Karpas-422 (cell line): ENCODE measurements at regions not wholly inside any gene's neighbourhood (a gene's known extent, or its start where the extent isn't known, plus 50 kb on each side); places are given as distances from the start of the nearest gene placed in this dataset.

Source experiments
- DNase-seq: peaks from one replicate; pipeline ENCODE4 v3.0.0-alpha.2; 2015
- H2AFZ ChIP-seq: fragments of 200-600 bp; sonication (generic); 2 replicates; pipeline ENCODE4 v1.6.1; 2014; ENCODE audit warnings: antibody characterized with exemption, low read length, mixed read lengths
- H3K27ac ChIP-seq: fragments of 200-600 bp; sonication (generic); 2 replicates; pipeline ENCODE4 v1.5.1; 2014; ENCODE audit warnings: mild to moderate bottlenecking, low read length, moderate library complexity
- H3K27me3 ChIP-seq: fragments of 200-600 bp; sonication (generic); 2 replicates; pipeline ENCODE4 v1.6.1; 2014; ENCODE audit warnings: low read length, mixed read lengths
- H3K36me3 ChIP-seq: fragments of 200-600 bp; sonication (generic); 2 replicates; pipeline ENCODE4 v1.6.1; 2014; ENCODE audit warnings: low read length, mixed read lengths; ENCODE audit not compliant: insufficient read depth
- H3K4me1 ChIP-seq: fragments of 200-600 bp; sonication (generic); 2 replicates; pipeline ENCODE4 v1.6.1; 2014; ENCODE audit warnings: mild to moderate bottlenecking, low read length, mixed read lengths
- H3K4me2 ChIP-seq: fragments of 200-600 bp; sonication (generic); 2 replicates; pipeline ENCODE4 v1.6.1; 2014; ENCODE audit warnings: low read length, low read depth, mild to moderate bottlenecking; ENCODE audit not compliant: poor library complexity, severe bottlenecking
- H3K4me3 ChIP-seq: fragments of 200-600 bp; sonication (generic); 2 replicates; pipeline ENCODE4 v1.5.1; 2014; ENCODE audit warnings: mild to moderate bottlenecking, antibody characterized with exemption, low read length, mixed read lengths
- H3K79me2 ChIP-seq: fragments of 200-600 bp; sonication (generic); 2 replicates; pipeline ENCODE4 v1.6.1; 2014; ENCODE audit warnings: mild to moderate bottlenecking, low read length, mixed read lengths
- H3K9ac ChIP-seq: fragments of 200-600 bp; sonication (generic); 2 replicates; pipeline ENCODE4 v1.6.0; 2014; ENCODE audit warnings: low read length
- H3K9me2 ChIP-seq: fragments of 200-600 bp; sonication (generic), shearing (Covaris generic); replicated peaks from 2 replicates; pipeline ENCODE4 v1.6.0; 2014; ENCODE audit warnings: mild to moderate bottlenecking, low read length, moderate library complexity; ENCODE audit not compliant: insufficient read depth
- H3K9me3 ChIP-seq: fragments of 300-700, 200-600 bp; sonication (generic); 2 replicates; pipeline ENCODE4 v1.6.1; 2014; ENCODE audit warnings: low read length, mixed read lengths
- H4K20me1 ChIP-seq: fragments of 200-600 bp; sonication (generic); 2 replicates; pipeline ENCODE4 v1.6.1; 2014; ENCODE audit warnings: mild to moderate bottlenecking, antibody characterized with exemption, low read length, low read depth; ENCODE audit not compliant: insufficient read depth

DNA sequence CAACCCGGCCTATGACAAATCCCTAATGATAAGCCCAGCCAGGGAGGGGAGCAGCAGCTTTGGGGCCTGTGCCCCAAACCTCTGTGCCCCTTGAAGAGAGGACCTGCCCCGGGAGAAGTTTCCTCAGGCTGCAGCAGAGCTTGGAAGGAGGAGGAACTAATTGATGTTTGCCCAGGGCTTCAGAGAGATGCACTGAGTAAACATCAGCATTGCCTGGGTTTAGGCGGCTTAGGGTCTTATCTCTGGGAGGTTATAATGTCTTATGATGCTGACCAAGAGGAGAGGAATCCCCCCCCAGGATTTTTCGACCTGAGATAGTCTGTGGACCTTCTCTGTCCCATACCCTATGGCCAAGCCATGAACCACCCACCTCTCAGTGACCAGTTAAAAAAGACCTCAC, 148.7 kb upstream of the SDK2 start:
- H3K36me3 ChIP-seq = no peaks in the 10 kb centered on the region
- no peaks in the 10 kb centered on the region for H3K9me2 ChIP-seq
- H3K9me3 ChIP-seq = no peaks in the 10 kb centered on the region
- H2AFZ ChIP-seq = no peak overlapping the region
- no peaks in the 10 kb centered on the region for H3K4me1 ChIP-seq
- H3K4me3 ChIP-seq = no peak overlapping the region
- DNase-seq = no peak
- no peak overlapping the region for H3K9ac ChIP-seq
- H4K20me1 ChIP-seq = no peaks in the 10 kb centered on the region
- H3K27me3 ChIP-seq = no peaks in the 10 kb centered on the region
- no peaks in the 10 kb centered on the region for H3K79me2 ChIP-seq
- no peak overlapping the region for H3K4me2 ChIP-seq
- no peak overlapping the region for H3K27ac ChIP-seq

DNA sequence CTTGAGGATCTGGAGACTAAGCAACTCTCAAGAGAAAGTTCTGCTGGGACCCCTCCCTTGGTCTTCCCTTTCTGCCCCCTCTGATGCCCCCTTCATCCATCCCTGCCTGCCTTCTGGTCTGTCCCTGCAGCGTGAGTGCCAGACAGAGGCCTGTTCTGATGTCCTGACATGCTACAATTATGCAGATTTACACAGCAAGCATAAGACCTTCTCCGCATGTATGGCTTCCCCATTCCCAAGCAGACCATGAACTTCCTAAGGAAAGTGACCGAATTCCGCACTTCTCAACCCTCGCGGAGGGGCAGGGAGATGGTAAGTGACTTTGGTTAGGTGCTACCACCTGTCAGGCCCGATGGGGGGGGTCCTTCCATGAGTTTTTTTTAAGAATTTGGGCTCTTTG, 150.1 kb upstream of the SDK2 start:
- no peaks in the 10 kb centered on the region for H3K27me3 ChIP-seq
- H3K4me2 ChIP-seq = no peak overlapping the region
- no peak overlapping the region for H3K27ac ChIP-seq
- H4K20me1 ChIP-seq = no peaks in the 10 kb centered on the region
- H3K79me2 ChIP-seq = no peaks in the 10 kb centered on the region
- no peaks in the 10 kb centered on the region for H3K9me3 ChIP-seq
- DNase-seq = no peak
- no peaks in the 10 kb centered on the region for H3K4me1 ChIP-seq
- H3K9ac ChIP-seq = no peak overlapping the region
- H3K36me3 ChIP-seq = no peaks in the 10 kb centered on the region
- no peak overlapping the region for H3K4me3 ChIP-seq
- no peak overlapping the region for H2AFZ ChIP-seq
- no peaks in the 10 kb centered on the region for H3K9me2 ChIP-seq

DNA sequence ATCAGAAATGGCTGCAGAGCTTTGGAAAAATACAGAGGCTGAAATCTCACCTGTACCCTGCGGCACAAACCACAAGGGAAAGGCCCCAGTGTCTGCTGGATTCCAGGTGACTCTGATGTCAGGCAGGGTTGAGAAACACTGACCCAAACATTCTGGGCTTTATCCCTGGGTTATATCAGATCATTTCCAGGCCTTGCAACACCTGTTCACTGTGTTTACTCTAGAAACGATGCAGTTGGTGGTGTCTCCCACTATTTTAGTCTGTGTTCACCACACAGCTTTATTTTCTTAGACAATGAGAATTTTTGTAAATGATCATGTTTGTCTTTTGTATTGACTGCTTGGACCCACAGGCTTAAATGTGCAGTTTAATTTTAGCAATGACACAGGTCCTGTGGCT, 151.5 kb upstream of the SDK2 start:
- no peaks in the 10 kb centered on the region for H3K9me2 ChIP-seq
- no peaks in the 10 kb centered on the region for H3K9me3 ChIP-seq
- no peaks in the 10 kb centered on the region for H3K79me2 ChIP-seq
- no peak overlapping the region for H3K27ac ChIP-seq
- H4K20me1 ChIP-seq = no peaks in the 10 kb centered on the region
- no peaks in the 10 kb centered on the region for H3K4me1 ChIP-seq
- no peak for DNase-seq
- H3K4me3 ChIP-seq = no peak overlapping the region
- H3K36me3 ChIP-seq = no peaks in the 10 kb centered on the region
- no peak overlapping the region for H2AFZ ChIP-seq
- no peaks in the 10 kb centered on the region for H3K27me3 ChIP-seq
- H3K9ac ChIP-seq = no peak overlapping the region
- no peak overlapping the region for H3K4me2 ChIP-seq

DNA sequence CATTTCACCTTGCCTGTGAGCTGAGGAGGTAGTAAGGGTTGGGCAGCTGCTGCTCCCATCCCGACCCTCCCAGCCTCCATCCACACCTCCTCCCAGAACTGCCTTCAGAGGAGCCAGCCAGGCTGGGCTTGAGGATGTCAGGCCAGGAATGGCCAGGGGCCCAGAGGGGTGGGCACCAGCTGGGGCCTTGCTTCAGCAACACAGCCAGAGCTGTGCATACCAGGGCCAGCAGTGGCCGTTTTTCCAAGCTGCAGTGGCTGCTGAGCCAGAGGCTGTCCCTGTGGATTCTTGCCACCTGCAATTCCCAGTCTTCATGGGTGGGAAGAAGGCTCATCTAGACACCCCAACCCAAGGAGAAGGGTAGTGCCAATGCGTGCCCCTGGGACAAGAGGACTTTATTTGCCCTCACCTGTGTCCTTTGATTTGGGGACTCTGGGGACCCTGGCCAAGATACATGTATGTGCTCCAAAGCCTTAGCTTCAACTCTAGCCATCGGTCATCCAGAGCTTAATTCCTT, 153.4 kb upstream of the SDK2 start:
- Histone ChIP-seq H3K4me3 (no peak overlapping the region), H3K9ac (no peak overlapping the region), H3K9me3 (no peaks in the 10 kb centered on the region)

DNA sequence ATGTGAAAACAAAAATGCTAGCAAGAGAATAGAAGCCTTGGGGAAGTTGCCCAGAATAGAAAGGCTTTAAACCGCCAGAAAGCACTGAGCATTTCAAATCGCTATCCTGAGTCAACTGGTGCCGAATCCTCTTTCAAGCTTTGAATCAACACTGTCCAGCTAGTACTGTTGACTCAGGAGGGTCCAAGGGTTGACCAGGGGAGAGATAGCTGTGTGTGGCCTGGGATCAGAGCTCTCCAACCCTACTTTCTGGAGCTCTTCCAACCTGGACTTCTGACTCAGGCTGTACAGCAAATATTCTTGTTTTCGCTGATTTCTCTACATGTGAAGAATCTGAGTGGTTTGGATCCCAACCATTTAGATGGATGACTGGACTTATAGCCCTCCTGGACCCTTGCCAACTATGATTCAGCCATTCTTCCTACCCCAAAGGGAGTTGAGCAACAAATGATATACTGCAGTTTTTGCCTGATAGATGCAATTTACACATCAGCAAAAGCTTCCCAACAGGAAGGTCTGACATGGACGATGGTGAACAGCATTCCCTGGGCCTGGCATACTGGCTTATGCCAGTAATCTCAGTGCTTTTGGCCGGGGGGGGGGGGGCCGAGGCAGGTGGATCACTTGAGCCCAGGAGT, 154.0 kb upstream of the SDK2 start:
- Histone ChIP-seq H3K4me3 (no peak overlapping the region), H3K27ac (no peak overlapping the region), H3K27me3 (no peaks in the 10 kb centered on the region), H2AFZ (no peak overlapping the region), H4K20me1 (no peaks in the 10 kb centered on the region), H3K9me2 (no peaks in the 10 kb centered on the region), H3K79me2 (no peaks in the 10 kb centered on the region), H3K36me3 (no peaks in the 10 kb centered on the region), H3K4me2 (no peak overlapping the region), H3K9me3 (no peaks in the 10 kb centered on the region), H3K4me1 (no peaks in the 10 kb centered on the region), H3K9ac (no peak overlapping the region)
- DNase-seq = no peak

More for the DNA sequence above, 153.4 kb upstream of the SDK2 start:
- H3K27ac ChIP-seq = no peak overlapping the region
- H2AFZ ChIP-seq = no peak overlapping the region
- no peak overlapping the region for H3K4me2 ChIP-seq
- H3K4me1 ChIP-seq = no peaks in the 10 kb centered on the region
- no peaks in the 10 kb centered on the region for H3K27me3 ChIP-seq
- no peaks in the 10 kb centered on the region for H3K36me3 ChIP-seq
- H3K9me2 ChIP-seq = no peaks in the 10 kb centered on the region
- H4K20me1 ChIP-seq = no peaks in the 10 kb centered on the region
- no peak for DNase-seq
- H3K79me2 ChIP-seq = no peaks in the 10 kb centered on the region

DNA sequence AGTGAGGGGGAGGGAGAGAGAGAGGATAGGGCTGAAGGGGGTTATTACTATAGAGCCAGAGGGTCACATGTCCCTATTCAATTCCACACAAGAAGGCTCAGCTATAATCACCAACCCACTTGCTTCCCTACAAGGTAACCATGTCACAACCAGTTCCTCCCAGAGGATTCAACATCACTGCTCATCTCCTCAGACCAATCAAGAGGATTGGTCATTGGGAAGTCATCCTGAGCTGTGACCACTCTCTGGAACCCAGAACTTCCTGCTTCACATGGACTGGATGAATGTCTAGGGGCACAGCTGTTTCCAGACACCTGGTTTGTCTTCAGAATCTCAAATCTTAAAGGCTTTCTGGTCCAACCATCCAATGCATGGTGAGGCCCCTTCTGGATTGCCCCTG, 154.9 kb upstream of the SDK2 start:
- H4K20me1 ChIP-seq = no peaks in the 10 kb centered on the region

DNA sequence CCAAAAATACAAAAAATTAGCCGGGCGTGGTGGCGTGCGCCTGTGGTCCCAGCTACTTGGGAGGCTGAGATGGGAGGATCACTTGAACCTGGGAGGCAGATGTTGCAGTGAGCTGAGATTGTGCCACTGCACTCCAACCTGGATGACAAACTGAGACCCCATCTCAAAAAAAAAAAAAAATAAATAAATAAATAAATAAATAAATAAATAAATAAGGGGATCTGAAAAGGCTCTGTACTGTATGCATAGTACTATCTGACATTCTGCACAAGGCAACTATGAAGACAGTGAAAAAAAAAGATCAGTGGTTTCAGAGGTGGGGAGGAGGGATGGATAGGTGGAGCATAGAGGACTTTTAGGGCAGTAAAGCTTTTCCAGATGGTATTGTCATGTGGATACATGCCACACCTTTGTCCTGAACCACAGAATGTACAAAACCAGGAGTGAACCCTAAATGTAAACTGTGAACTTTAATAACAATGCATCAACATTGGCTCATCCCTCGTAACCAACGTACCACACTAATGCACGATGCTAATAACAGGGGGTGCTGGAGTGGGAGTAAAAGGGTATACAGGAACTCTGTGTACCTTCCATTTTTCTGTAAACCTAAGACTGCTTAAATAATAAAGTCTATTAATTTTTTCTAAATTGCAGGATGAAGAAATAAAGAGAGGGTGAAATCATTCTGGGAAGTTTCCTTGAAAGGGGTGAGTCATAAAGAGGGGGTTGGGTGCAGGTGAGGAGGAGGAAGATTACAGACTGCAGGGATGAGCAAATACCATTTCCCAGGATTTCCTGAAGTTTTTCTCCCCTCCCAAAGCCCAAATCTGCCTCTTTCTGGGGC, 155.8 kb upstream of the SDK2 start:
- Histone ChIP-seq H3K4me3 (no peak overlapping the region), H3K9me3 (no peaks in the 10 kb centered on the region), H3K27ac (no peak overlapping the region), H3K4me2 (no peak overlapping the region), H3K4me1 (no peaks in the 10 kb centered on the region), H3K27me3 (no peaks in the 10 kb centered on the region), H3K9me2 (no peaks in the 10 kb centered on the region), H3K9ac (no peak overlapping the region), H3K79me2 (no peaks in the 10 kb centered on the region), H2AFZ (no peak overlapping the region), H3K36me3 (no peaks in the 10 kb centered on the region), H4K20me1 (no peaks in the 10 kb centered on the region)
- no peak for DNase-seq

More for the DNA sequence above, 154.9 kb upstream of the SDK2 start:
- no peak overlapping the region for H3K9ac ChIP-seq
- DNase-seq = no peak
- no peaks in the 10 kb centered on the region for H3K79me2 ChIP-seq
- H3K9me3 ChIP-seq = no peaks in the 10 kb centered on the region
- H3K27me3 ChIP-seq = no peaks in the 10 kb centered on the region
- H3K9me2 ChIP-seq = no peaks in the 10 kb centered on the region
- no peaks in the 10 kb centered on the region for H3K4me1 ChIP-seq
- H3K4me2 ChIP-seq = no peak overlapping the region
- H2AFZ ChIP-seq = no peak overlapping the region
- no peak overlapping the region for H3K27ac ChIP-seq
- no peak overlapping the region for H3K4me3 ChIP-seq
- no peaks in the 10 kb centered on the region for H3K36me3 ChIP-seq

DNA sequence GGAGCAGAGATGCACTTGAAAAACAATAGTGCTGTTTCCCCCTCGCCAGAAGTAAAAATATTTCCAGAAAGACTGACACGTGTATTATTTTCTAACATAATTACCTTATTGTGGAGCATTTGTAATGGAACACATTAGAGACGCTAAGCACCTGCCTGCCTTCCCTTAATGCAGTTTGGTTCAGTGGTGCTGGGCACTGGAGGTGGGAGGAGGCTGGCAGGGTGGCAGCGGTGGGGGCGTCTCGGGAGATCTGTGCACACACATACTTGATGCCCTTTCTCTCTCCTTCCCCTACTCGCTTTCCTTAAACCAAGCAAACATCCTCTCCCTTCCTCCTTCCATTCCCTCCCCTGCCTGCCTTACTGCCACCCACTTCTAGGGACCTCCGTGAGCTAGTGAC, 156.6 kb upstream of the SDK2 start:
- DNase-seq = no peak
- Histone ChIP-seq H4K20me1 (no peaks in the 10 kb centered on the region), H3K9me2 (no peaks in the 10 kb centered on the region), H3K9me3 (no peaks in the 10 kb centered on the region), H3K4me3 (no peak overlapping the region), H3K36me3 (no peaks in the 10 kb centered on the region), H3K27me3 (no peaks in the 10 kb centered on the region), H3K79me2 (no peaks in the 10 kb centered on the region), H3K27ac (no peak overlapping the region), H3K4me1 (no peaks in the 10 kb centered on the region), H2AFZ (no peak overlapping the region), H3K9ac (no peak overlapping the region), H3K4me2 (no peak overlapping the region)
